Activated T-cell treated with anti-CD3 and anti-CD28 coated beads, Interleukin-2, amount 50 U/mL, for 4 hours (primary cell): ENCODE measurements at regions not wholly inside any gene's neighbourhood (a gene's known extent, or its start where the extent isn't known, plus 50 kb on each side); places are given as distances from the start of the nearest gene placed in this dataset.
A peak's percentile ranks its signal among the peaks of the same experiment; 100 is the strongest.

Source experiments
- ATAC-seq, 2 donors: fragments of 200-7000 bp; cut with Tn5 transposase; one replicate each; pipeline ENCODE4 v1.10.0; 2021
- DNase-seq: peaks from one replicate; pipeline ENCODE4 v3.0.0-alpha.2; 2020
- H3K27me3 Mint-ChIP-seq: one replicate; pipeline ENCODE4 v1.8.0; 2021; ENCODE audit warnings: low read depth, mixed read lengths
- H3K36me3 Mint-ChIP-seq: one replicate; pipeline ENCODE4 v1.8.0; 2022; ENCODE audit warnings: mixed read lengths; ENCODE audit not compliant: insufficient read depth
- H3K4me1 Mint-ChIP-seq: one replicate; pipeline ENCODE4 v1.8.0; 2021; ENCODE audit warnings: low read depth, mixed read lengths
- H3K4me3 Mint-ChIP-seq: one replicate; pipeline ENCODE4 v1.8.0; 2021; ENCODE audit warnings: mild to moderate bottlenecking, moderate library complexity, mixed read lengths
- H3K9me3 Mint-ChIP-seq: one replicate; pipeline ENCODE4 v1.8.0; 2021; ENCODE audit warnings: mixed read lengths

DNA sequence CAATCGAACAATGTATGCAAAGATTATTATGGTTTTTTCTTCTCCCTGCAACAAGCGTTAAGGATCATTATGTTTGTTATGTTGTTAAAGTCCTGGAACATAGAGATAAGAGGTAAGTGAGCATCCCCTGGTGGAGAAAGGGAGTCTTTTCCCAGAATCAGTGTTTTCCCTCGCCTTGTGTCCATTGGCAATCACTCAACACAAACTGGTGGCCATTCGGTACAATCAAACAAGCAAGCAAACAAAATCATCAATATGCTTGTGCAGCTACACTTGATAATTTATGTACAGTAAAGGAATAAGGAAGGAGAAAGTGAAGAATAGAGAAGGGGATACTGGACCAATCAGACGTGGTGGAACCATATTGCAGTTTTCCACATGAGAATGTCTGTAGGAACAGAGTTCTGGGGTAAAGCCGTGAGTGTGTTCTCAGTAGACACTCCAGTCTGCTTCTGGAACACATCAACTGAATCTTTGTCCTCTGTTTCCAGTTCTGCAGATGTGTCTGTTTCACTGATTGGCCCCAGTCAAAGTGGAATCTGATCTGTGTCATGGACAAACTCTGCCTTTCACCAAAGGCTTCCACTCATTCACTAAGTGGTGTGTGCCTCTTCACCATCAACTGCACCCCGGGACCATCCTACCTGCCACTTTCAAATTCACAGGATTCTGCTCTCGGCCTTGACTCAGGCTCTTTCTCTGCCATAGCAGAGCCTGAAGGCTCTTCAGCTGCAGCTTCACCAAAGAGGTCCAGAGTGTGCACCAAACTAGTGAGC, 169.5 kb downstream of the AHSP start:
- peaks cover 16% of the 10 kb centered on the region for H3K4me1 Mint-ChIP-seq
- H3K27me3 Mint-ChIP-seq = no peaks in the 10 kb centered on the region
- no peak overlapping the region for H3K4me3 Mint-ChIP-seq
- no peaks in the 10 kb centered on the region for H3K9me3 Mint-ChIP-seq
- H3K36me3 Mint-ChIP-seq = peaks cover under 1% of the 10 kb centered on the region
- DNase-seq = no peak
- ATAC-seq = no peak

GRCh38 chr16:31697744-31698125, 170.0 kb downstream of the AHSP start:
- no peaks in the 10 kb centered on the region for H3K9me3 Mint-ChIP-seq
- ATAC-seq (no peak), DNase-seq (no peak)
- H3K4me1 Mint-ChIP-seq = peaks cover 22% of the 10 kb centered on the region
- H3K36me3 Mint-ChIP-seq = peaks cover 6% of the 10 kb centered on the region
- no peaks in the 10 kb centered on the region for H3K27me3 Mint-ChIP-seq
- H3K4me3 Mint-ChIP-seq = no peak overlapping the region

- ATAC-seq = no peak
- Mint-ChIP-seq H3K27me3 (no peaks in the 10 kb centered on the region), H3K4me3 (no peak overlapping the region), H3K9me3 (no peaks in the 10 kb centered on the region), H3K36me3 (peaks cover 12% of the 10 kb centered on the region), H3K4me1 (peaks cover 25% of the 10 kb centered on the region)
- DNase-seq = no peak
These were observed 171.2 kb downstream of the AHSP start for GRCh38 chr16:31698901-31699300.

DNA sequence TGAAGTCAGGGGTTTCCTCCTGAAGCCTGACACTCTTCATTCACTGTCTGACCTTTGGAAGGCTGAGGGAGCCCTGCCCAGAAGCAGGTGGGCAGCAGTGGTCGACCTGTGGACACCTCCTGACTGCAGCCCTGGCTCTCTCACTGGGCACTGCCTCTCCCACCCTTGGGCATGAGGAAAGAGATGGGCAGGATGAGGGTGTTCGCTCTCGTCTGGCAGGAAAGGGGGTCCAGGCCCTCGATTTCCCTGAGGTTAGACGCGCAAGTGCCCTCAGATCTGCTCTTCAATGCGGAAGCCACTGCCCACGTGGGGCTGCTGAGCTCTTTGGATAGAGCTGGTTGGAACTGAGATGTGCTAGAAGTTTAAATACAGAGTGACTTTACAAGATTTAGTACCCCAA, 171.9 kb downstream of the AHSP start:
- no peak for DNase-seq
- Mint-ChIP-seq H3K9me3 (no peaks in the 10 kb centered on the region), H3K27me3 (no peaks in the 10 kb centered on the region), H3K4me1 (peaks cover 25% of the 10 kb centered on the region), H3K36me3 (peaks cover 16% of the 10 kb centered on the region), H3K4me3 (peak overlapping the region; percentile 93)
- no peak for ATAC-seq

DNA sequence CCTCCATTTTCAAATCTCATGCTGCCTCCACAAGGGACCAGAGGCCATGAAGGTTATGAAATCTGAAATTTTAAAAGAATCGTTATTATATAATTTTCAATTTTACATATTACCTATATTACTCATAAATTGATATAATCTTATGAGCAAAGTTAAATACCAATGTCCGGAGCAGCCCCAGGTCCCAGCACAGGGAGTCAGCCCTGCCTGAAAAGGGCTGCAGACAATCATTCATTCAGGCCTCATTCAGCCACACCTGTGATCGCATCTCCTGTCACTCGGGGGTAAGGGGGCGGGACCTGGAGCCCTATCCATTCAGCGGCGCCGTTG, 172.5 kb downstream of the AHSP start:
- H3K4me3 Mint-ChIP-seq = peak overlapping the region; percentile 93
- no peaks in the 10 kb centered on the region for H3K27me3 Mint-ChIP-seq
- ATAC-seq = no peak
- DNase-seq = no peak
- peaks cover 25% of the 10 kb centered on the region for H3K4me1 Mint-ChIP-seq
- H3K9me3 Mint-ChIP-seq = no peaks in the 10 kb centered on the region
- peaks cover 21% of the 10 kb centered on the region for H3K36me3 Mint-ChIP-seq

DNA sequence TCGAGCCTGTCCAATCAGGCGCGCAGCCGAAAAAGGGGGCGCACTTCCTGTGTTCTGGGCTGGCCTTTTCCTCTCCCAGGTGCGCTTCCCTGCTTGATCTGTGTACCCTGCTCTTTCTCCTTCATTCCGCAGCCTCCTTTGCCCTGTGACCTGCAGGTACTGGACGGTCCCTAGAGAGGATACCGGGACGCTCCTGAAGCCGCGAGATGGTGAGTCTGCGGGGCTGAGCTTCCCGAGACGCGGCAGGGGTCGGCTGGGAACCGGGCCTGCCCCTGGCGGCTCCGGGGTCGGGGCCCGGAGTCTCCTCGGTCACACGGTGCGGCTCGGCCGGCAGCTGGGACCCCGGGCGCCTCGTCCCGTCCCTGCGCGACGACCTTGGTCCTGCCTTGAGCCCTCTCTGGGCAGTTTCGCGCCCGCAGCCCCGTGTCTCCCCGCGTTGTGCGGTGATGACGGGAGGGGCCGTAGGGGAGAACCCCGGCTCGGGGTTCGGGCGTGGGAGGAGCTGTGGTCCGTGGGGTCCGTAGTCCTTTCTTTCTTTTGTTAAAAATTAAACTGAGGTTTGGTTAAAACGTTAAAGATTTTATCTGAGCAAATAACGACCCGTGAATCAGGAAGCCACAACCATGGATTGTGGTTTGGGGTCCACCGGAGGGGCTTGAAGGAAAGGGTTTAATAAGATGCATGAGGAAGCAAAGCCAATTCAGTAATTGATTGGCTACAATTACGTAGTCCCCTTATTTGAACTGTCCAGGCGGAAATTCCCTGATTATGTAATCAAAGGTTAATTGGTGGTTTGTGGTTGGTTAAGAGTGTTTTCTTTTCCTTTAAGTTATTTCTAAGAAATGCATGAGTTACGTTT, 172.8 kb upstream of the ZNF267 start:
- Mint-ChIP-seq H3K27me3 (no peaks in the 10 kb centered on the region), H3K9me3 (no peaks in the 10 kb centered on the region), H3K36me3 (peaks cover 22% of the 10 kb centered on the region), H3K4me1 (peaks cover 25% of the 10 kb centered on the region), H3K4me3 (peak overlapping the region; percentile 93)
- peak; percentile 89 for DNase-seq
- ATAC-seq = peak; percentile 89 to 94

DNA sequence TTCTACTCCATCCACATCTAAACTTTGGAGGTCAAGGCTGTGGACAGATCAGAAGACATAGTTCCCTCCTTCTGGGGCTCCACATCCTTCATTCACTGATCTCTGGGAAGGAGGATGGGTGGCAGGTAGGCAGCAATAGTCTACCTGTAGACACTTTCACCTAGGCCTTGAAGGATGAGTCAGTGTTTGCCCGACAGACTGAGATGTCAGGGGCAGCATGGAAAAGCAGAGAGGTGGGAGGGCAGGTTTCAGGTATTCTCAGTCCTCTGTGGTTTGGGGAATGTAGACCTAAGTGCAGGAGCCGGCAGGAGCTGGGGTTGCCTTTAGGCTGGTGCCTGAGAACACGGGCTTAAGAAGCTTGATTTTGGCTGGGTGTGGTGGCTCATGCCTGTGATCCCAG, 171.9 kb upstream of the ZNF267 start:
- ATAC-seq (no peak), DNase-seq (no peak)
- Mint-ChIP-seq H3K9me3 (no peaks in the 10 kb centered on the region), H3K27me3 (no peaks in the 10 kb centered on the region), H3K4me3 (peak overlapping the region; percentile 93), H3K4me1 (peaks cover 25% of the 10 kb centered on the region), H3K36me3 (peaks cover 23% of the 10 kb centered on the region)

- H3K4me3 Mint-ChIP-seq = peak overlapping the region; percentile 33
- DNase-seq (no peak), ATAC-seq (no peak)
These were observed 170.8 kb upstream of the ZNF267 start for GRCh38 chr16:31702796-31703195.

DNA sequence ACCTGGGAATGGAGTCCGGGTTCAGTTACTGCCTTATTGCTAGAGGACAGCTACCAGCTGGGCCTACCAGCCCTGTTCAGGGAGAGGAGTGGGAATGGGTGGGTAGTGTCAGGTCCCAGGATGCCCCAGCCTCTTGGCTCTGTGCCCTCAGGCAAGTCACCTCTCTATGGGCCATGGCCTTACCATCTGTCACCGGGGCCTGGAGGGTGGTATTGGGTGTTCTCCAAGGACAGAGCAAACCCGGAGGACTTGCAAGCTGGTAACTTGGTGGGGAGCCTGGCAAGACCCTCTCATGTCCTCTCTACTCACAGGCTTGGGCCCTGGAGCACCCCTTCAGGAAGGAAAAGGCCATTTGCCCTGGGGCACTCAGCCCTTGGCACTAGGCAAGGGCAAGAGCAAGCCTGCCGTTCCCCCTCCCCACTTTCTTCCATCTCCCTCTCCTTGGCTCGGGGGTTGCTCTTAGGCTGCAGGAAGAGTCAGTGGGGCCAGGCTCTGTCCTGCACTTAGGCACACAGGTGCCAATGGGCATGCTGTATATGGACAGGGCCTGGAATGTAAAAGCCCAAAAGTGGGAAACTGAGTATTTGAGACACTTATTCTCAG, 170.0 kb upstream of the ZNF267 start:
- Mint-ChIP-seq H3K27me3 (no peaks in the 10 kb centered on the region), H3K9me3 (no peaks in the 10 kb centered on the region), H3K4me1 (peaks cover 29% of the 10 kb centered on the region), H3K4me3 (no peak overlapping the region), H3K36me3 (peaks cover 37% of the 10 kb centered on the region)
- no peak for DNase-seq
- ATAC-seq = no peak

More at GRCh38 chr16:31702796-31703195, 170.8 kb upstream of the ZNF267 start:
- H3K4me1 Mint-ChIP-seq = peaks cover 25% of the 10 kb centered on the region
- no peaks in the 10 kb centered on the region for H3K27me3 Mint-ChIP-seq
- H3K9me3 Mint-ChIP-seq = no peaks in the 10 kb centered on the region
- H3K36me3 Mint-ChIP-seq = peaks cover 30% of the 10 kb centered on the region

- ATAC-seq (no peak), DNase-seq (no peak)
- Mint-ChIP-seq H3K4me3 (no peak overlapping the region), H3K36me3 (peaks cover 40% of the 10 kb centered on the region), H3K9me3 (no peaks in the 10 kb centered on the region), H3K4me1 (peaks cover 29% of the 10 kb centered on the region), H3K27me3 (no peaks in the 10 kb centered on the region)
These were observed 169.5 kb upstream of the ZNF267 start for GRCh38 chr16:31704138-31704537.

DNA sequence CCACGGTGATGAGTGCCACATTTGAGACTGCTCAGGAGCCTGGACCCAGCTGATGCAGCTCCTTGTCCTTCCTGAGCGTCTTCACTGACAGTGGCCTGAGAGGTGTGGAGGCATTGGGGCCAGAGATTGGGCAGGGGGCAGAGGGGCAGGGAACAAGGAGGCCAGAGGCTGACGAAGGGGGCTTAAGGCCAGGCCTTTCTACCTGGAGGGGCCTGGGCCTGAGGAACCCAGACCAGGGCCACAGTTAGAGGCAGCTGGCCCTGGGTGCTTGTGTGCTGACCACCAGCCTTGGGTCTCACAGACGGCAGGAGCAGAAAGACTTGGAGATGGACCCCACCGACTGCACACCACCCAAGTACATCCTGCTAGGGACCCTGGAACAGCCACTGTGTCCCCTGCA, 168.2 kb upstream of the ZNF267 start:
- ATAC-seq (no peak), DNase-seq (no peak)
- H3K9me3 Mint-ChIP-seq = no peaks in the 10 kb centered on the region
- H3K36me3 Mint-ChIP-seq = peaks cover 40% of the 10 kb centered on the region
- no peak overlapping the region for H3K4me3 Mint-ChIP-seq
- H3K27me3 Mint-ChIP-seq = no peaks in the 10 kb centered on the region
- H3K4me1 Mint-ChIP-seq = peaks cover 29% of the 10 kb centered on the region

DNA sequence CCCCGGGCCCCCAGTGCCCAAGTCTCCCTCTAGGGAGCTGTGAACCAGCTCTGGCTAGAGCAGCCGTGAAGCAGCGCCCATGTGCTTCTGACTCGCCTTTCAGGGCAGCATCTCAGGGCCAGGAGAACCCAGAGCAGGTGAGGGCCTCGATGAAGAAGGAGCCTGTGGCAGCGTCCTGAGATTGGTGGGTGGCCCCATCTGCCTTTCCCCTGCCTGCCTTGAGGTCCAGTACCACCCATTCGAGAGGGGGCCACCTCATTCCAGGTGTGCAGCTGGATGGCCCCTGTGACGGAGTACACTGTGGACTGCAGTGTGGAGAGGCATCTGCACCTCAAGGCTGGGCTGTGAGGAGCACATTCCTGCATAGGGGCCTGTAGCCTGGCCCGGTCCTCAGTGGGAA, 167.3 kb upstream of the ZNF267 start:
- Mint-ChIP-seq H3K4me3 (no peak overlapping the region), H3K4me1 (peaks cover 23% of the 10 kb centered on the region), H3K36me3 (peaks cover 40% of the 10 kb centered on the region), H3K9me3 (no peaks in the 10 kb centered on the region), H3K27me3 (no peaks in the 10 kb centered on the region)
- no peak for DNase-seq
- no peak for ATAC-seq

- no peak for DNase-seq
- Mint-ChIP-seq H3K36me3 (peaks cover 40% of the 10 kb centered on the region), H3K4me3 (no peak overlapping the region), H3K9me3 (no peaks in the 10 kb centered on the region), H3K27me3 (no peaks in the 10 kb centered on the region), H3K4me1 (peaks cover 17% of the 10 kb centered on the region)
- ATAC-seq = no peak
These were observed 166.7 kb upstream of the ZNF267 start for GRCh38 chr16:31706925-31707324.

- Mint-ChIP-seq H3K27me3 (no peaks in the 10 kb centered on the region), H3K9me3 (no peaks in the 10 kb centered on the region)
- no peak for DNase-seq
These were observed 165.8 kb upstream of the ZNF267 start for GRCh38 chr16:31707743-31708335.

More at GRCh38 chr16:31707743-31708335, 165.8 kb upstream of the ZNF267 start:
- Mint-ChIP-seq H3K4me3 (no peak overlapping the region), H3K4me1 (peaks cover 12% of the 10 kb centered on the region), H3K36me3 (peaks cover 33% of the 10 kb centered on the region)
- ATAC-seq = no peak
